K562 (cell line): ENCODE measurements at regions not wholly inside any gene's neighbourhood (a gene's known extent, or its start where the extent isn't known, plus 50 kb on each side); places are given as distances from the start of the nearest gene placed in this dataset.

ENCODE experiments used
- ADNP ChIP-seq: fragments of 200-800 bp; sonication (Bioruptor generic); IDR thresholded peaks from 2 replicates; pipeline ENCODE4 v1.6.1; 2016; ENCODE audit warnings: missing genetic modification characterization, missing compliant biosample characterization
- HCFC1 ChIP-seq: IDR thresholded peaks from 2 replicates; pipeline ENCODE4 v1.6.1; 2012; ENCODE audit warnings: low read depth, low read length, improper control_type of control experiment
- HDAC6 ChIP-seq: IDR thresholded peaks from 2 replicates; pipeline ENCODE4 v1.6.1; 2012; ENCODE audit warnings: low read depth, mild to moderate bottlenecking, control low read depth, inconsistent platforms, low read length, moderate library complexity
- JUN ChIP-seq, 2 experiments: sonication (generic) in 1 of 2; formaldehyde crosslinking in 1 of 2; IDR thresholded peaks; 2 replicates each; pipeline versions ENCODE4 v1.6.1 to v1.8.0; 2012 to 2022; ENCODE audit warnings: borderline replicate concordance in 2 of 2, mild to moderate bottlenecking in 2 of 2, improper control_type of control experiment in 1 of 2, low read depth in 1 of 2, low read length in 1 of 2, missing genetic modification reagents in 1 of 2
- MAFK ChIP-seq: IDR thresholded peaks from 2 replicates; pipeline ENCODE4 v1.6.1; 2011; ENCODE audit warnings: low read length, improper control_type of control experiment
- RNF2 ChIP-seq: sonication (generic); IDR thresholded peaks from 2 replicates; pipeline ENCODE4 v1.6.1; 2016
- SIX5 ChIP-seq, 2 experiments: IDR thresholded peaks; 2 replicates each; pipeline ENCODE4 v1.6.1; 2011; ENCODE audit warnings: low read length in 2 of 2, borderline replicate concordance in 1 of 2, low read depth in 1 of 2, mild to moderate bottlenecking in 1 of 2, moderate library complexity in 1 of 2; ENCODE audit not compliant: insufficient read depth in 1 of 2
- SLC30A9 ChIP-seq: fragments of 250-450 bp; sonication (Bioruptor Pico); IDR thresholded peaks from 2 replicates; pipeline ENCODE4 v1.8.0; 2022; ENCODE audit warnings: mild to moderate bottlenecking, moderate library complexity
- ZNF699 ChIP-seq: fragments of 250-450 bp; sonication (Bioruptor Pico); IDR thresholded peaks from 2 replicates; pipeline ENCODE4 v1.8.0; 2021; ENCODE audit warnings: mild to moderate bottlenecking, moderate library complexity; ENCODE audit not compliant: insufficient replicate concordance
- TF ChIP-seq, protein P1 (sequence below), 3 experiments: IDR thresholded peaks in 2 of 3; conservative IDR thresholded peaks in 1 of 3; 2 replicates each; pipeline ENCODE4 v1.5.1; 2011 to 2012; ENCODE audit warnings: low read length in 3 of 3, mild to moderate bottlenecking in 3 of 3, control low read depth in 2 of 3, improper control_type of control experiment in 1 of 3, inconsistent platforms in 1 of 3, low read depth in 1 of 3, mixed read lengths in 1 of 3, moderate library complexity in 1 of 3; ENCODE audit not compliant: insufficient read depth in 2 of 3

DNA sequence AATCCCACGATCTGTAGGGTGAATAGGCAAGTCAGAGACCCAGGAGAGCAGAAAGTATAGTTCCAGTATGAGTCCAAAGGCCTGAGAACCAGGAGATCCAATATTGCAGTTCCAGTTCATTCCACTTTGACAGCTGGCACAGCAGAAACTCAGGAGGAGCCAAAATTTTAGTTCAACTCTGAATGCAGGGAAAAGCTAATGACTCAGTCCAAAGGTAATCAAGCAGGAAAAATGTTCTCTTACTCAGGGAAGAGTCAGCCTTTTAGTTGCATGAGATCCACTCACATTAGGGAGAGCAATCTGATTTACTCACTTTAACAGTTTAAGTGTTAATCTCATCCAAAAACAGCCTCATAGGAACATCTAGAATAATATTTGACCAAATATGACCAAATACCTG is 130.2 kb upstream of the LRFN5 start:
- no peak for TF ChIP-seq JUN (IDR thresholded peaks at IDR 0.05; ENCODE audit: borderline replicate concordance, low read depth, low read length)
- TF ChIP-seq JUN (CRISPR knock-in tag; IDR thresholded peaks at IDR 0.05; ENCODE audit: borderline replicate concordance), result no peak
- no peak for TF ChIP-seq ZNF699 (CRISPR knock-in tag)
- no peak for TF ChIP-seq ADNP
- TF ChIP-seq SIX5 (IDR thresholded peaks at IDR 0.05; ENCODE audit: borderline replicate concordance in 1 of 2, insufficient read depth in 1 of 2, low read depth in 1 of 2, low read length in 2 of 2), result no peak
- TF ChIP-seq, protein P1, sequence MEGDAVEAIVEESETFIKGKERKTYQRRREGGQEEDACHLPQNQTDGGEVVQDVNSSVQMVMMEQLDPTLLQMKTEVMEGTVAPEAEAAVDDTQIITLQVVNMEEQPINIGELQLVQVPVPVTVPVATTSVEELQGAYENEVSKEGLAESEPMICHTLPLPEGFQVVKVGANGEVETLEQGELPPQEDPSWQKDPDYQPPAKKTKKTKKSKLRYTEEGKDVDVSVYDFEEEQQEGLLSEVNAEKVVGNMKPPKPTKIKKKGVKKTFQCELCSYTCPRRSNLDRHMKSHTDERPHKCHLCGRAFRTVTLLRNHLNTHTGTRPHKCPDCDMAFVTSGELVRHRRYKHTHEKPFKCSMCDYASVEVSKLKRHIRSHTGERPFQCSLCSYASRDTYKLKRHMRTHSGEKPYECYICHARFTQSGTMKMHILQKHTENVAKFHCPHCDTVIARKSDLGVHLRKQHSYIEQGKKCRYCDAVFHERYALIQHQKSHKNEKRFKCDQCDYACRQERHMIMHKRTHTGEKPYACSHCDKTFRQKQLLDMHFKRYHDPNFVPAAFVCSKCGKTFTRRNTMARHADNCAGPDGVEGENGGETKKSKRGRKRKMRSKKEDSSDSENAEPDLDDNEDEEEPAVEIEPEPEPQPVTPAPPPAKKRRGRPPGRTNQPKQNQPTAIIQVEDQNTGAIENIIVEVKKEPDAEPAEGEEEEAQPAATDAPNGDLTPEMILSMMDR (IDR thresholded peaks at IDR 0.05 in 2 of 3, conservative IDR thresholded peaks at IDR 0.05 in 1 of 3; ENCODE audit: insufficient read depth in 2 of 3, low read depth in 1 of 3, low read length in 3 of 3), result no peak
- TF ChIP-seq HDAC6, result no peak
- TF ChIP-seq HCFC1, result no peak
- no peak for TF ChIP-seq SLC30A9
- no peak for TF ChIP-seq MAFK
- TF ChIP-seq RNF2, result no peak
